H1 (cell line): ENCODE measurements at regions not wholly inside any gene's neighbourhood (a gene's known extent, or its start where the extent isn't known, plus 50 kb on each side); places are given as distances from the start of the nearest gene placed in this dataset.

ENCODE experiments used
- ASH2L ChIP-seq: fragments of 200-600, 300-600 bp; sonication (generic); IDR thresholded peaks from one replicate; pipeline ENCODE4 v1.7.1; 2017; ENCODE audit warnings: low read length
- CBX8 ChIP-seq: fragments of 300-800, 300-1000 bp; sonication (generic); IDR thresholded peaks from 2 replicates; pipeline ENCODE4 v1.7.1; 2016; ENCODE audit warnings: low read depth, low read length, borderline replicate concordance
- CREB1 ChIP-seq: IDR thresholded peaks from 2 replicates; pipeline ENCODE4 v1.6.1; 2012; ENCODE audit warnings: inconsistent platforms
- FOSL1 ChIP-seq: IDR thresholded peaks from 2 replicates; pipeline ENCODE4 v1.6.1; 2011; ENCODE audit warnings: mild to moderate bottlenecking, low read depth, low read length, moderate library complexity; ENCODE audit not compliant: insufficient read depth
- NANOG ChIP-seq: IDR thresholded peaks from 2 replicates; pipeline ENCODE4 v1.6.1; 2011; ENCODE audit warnings: low read length, low read depth, mild to moderate bottlenecking, inconsistent platforms; ENCODE audit not compliant: insufficient read depth, poor library complexity, severe bottlenecking
- RBBP5 ChIP-seq: IDR thresholded peaks from 2 replicates; pipeline ENCODE4 v1.7.1; 2012; ENCODE audit warnings: low read depth, mild to moderate bottlenecking, inconsistent platforms, low read length, moderate library complexity, borderline replicate concordance
- SAP30 ChIP-seq: fragments of 300-600 bp; sonication (generic); IDR thresholded peaks from 2 replicates; pipeline ENCODE4 v1.7.1; 2012; ENCODE audit warnings: low read length, moderate library complexity, mild to moderate bottlenecking, inconsistent platforms; ENCODE audit not compliant: insufficient read depth, insufficient replicate concordance
- SP4 ChIP-seq: IDR thresholded peaks from 2 replicates; pipeline ENCODE4 v1.6.1; 2012; ENCODE audit warnings: low read length, inconsistent platforms
- TCF12 ChIP-seq: IDR thresholded peaks from 2 replicates; pipeline ENCODE4 v1.6.1; 2011; ENCODE audit warnings: low read depth, mild to moderate bottlenecking, low read length
- TF ChIP-seq, protein P1 (sequence below): fragments of 300-600 bp; sonication (generic); IDR thresholded peaks from 2 replicates; pipeline ENCODE4 v1.7.1; 2012; ENCODE audit warnings: low read length, moderate library complexity, mild to moderate bottlenecking, inconsistent platforms; ENCODE audit not compliant: insufficient replicate concordance

DNA sequence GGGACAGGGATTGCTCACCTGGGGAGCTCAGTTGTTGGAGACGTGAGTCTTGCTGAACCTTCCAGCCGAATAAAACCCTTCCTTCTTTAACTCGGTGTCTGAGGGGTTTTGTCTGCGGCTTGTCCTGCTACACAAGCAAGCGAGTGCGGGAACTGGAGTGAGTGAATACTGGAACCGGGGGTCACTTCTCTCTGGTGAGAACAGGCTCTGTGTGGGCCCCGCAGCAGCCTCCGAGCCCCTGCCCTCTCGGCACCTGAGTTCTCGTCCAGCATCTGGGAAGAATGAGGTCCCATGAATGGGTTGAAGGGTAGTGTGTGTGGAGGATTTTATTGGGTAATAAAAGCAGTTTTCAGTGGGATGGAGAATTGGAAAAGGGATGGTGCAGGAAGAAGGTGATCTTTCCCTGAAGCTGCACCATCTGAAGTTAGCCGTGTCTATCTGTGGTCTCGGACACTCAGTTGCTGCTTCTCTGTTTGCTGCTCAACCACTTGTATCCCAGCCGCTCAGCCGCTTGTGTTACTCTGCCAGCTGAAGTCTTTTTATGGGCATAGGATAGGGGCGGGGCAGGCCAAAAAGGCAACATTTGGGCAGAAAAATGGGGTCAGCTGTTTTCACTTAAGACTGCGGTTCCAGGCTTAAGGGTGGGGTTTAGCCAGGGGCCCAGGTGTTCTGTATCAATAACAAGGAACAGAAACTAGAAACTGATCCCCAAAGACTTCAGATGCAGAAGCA lies 450.6 kb upstream of the CAMK1G start (continued):
- TF ChIP-seq, protein P1, sequence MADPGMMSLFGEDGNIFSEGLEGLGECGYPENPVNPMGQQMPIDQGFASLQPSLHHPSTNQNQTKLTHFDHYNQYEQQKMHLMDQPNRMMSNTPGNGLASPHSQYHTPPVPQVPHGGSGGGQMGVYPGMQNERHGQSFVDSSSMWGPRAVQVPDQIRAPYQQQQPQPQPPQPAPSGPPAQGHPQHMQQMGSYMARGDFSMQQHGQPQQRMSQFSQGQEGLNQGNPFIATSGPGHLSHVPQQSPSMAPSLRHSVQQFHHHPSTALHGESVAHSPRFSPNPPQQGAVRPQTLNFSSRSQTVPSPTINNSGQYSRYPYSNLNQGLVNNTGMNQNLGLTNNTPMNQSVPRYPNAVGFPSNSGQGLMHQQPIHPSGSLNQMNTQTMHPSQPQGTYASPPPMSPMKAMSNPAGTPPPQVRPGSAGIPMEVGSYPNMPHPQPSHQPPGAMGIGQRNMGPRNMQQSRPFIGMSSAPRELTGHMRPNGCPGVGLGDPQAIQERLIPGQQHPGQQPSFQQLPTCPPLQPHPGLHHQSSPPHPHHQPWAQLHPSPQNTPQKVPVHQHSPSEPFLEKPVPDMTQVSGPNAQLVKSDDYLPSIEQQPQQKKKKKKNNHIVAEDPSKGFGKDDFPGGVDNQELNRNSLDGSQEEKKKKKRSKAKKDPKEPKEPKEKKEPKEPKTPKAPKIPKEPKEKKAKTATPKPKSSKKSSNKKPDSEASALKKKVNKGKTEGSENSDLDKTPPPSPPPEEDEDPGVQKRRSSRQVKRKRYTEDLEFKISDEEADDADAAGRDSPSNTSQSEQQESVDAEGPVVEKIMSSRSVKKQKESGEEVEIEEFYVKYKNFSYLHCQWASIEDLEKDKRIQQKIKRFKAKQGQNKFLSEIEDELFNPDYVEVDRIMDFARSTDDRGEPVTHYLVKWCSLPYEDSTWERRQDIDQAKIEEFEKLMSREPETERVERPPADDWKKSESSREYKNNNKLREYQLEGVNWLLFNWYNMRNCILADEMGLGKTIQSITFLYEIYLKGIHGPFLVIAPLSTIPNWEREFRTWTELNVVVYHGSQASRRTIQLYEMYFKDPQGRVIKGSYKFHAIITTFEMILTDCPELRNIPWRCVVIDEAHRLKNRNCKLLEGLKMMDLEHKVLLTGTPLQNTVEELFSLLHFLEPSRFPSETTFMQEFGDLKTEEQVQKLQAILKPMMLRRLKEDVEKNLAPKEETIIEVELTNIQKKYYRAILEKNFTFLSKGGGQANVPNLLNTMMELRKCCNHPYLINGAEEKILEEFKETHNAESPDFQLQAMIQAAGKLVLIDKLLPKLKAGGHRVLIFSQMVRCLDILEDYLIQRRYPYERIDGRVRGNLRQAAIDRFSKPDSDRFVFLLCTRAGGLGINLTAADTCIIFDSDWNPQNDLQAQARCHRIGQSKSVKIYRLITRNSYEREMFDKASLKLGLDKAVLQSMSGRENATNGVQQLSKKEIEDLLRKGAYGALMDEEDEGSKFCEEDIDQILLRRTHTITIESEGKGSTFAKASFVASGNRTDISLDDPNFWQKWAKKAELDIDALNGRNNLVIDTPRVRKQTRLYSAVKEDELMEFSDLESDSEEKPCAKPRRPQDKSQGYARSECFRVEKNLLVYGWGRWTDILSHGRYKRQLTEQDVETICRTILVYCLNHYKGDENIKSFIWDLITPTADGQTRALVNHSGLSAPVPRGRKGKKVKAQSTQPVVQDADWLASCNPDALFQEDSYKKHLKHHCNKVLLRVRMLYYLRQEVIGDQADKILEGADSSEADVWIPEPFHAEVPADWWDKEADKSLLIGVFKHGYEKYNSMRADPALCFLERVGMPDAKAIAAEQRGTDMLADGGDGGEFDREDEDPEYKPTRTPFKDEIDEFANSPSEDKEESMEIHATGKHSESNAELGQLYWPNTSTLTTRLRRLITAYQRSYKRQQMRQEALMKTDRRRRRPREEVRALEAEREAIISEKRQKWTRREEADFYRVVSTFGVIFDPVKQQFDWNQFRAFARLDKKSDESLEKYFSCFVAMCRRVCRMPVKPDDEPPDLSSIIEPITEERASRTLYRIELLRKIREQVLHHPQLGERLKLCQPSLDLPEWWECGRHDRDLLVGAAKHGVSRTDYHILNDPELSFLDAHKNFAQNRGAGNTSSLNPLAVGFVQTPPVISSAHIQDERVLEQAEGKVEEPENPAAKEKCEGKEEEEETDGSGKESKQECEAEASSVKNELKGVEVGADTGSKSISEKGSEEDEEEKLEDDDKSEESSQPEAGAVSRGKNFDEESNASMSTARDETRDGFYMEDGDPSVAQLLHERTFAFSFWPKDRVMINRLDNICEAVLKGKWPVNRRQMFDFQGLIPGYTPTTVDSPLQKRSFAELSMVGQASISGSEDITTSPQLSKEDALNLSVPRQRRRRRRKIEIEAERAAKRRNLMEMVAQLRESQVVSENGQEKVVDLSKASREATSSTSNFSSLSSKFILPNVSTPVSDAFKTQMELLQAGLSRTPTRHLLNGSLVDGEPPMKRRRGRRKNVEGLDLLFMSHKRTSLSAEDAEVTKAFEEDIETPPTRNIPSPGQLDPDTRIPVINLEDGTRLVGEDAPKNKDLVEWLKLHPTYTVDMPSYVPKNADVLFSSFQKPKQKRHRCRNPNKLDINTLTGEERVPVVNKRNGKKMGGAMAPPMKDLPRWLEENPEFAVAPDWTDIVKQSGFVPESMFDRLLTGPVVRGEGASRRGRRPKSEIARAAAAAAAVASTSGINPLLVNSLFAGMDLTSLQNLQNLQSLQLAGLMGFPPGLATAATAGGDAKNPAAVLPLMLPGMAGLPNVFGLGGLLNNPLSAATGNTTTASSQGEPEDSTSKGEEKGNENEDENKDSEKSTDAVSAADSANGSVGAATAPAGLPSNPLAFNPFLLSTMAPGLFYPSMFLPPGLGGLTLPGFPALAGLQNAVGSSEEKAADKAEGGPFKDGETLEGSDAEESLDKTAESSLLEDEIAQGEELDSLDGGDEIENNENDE = no peak
- no peak for TF ChIP-seq FOSL1
- TF ChIP-seq CBX8 = no peak
- no peak for TF ChIP-seq SP4
- TF ChIP-seq SAP30 = no peak
- TF ChIP-seq CREB1 = no peak
- no peak for TF ChIP-seq ASH2L
- TF ChIP-seq TCF12 = no peak
- no peak for TF ChIP-seq NANOG
- no peak for TF ChIP-seq RBBP5
